ENCODE measurements at regions not wholly inside any gene's neighbourhood (a gene's known extent, or its start where the extent isn't known, plus 50 kb on each side); places are given as distances from the start of the nearest gene placed in this dataset.

- TF ChIP-seq CTCF (IDR thresholded peaks at IDR 0.05; ENCODE audit: insufficient read depth, low read length, poor library complexity, severe bottlenecking), result no peak
Observed at GRCh38 chr20:39862470-39862891, 826.6 kb downstream of the MAFB start.

GRCh38 chr20:39861381-39861780 lies 827.7 kb downstream of the MAFB start:
- Histone ChIP-seq H3K4me3 (ENCODE audit: low read depth, low read length) (no peak overlapping the region), H3K27me3 (ENCODE audit: control insufficient read depth, insufficient read depth, low read length) (no peaks in the 10 kb centered on the region), H3K36me3 (ENCODE audit: control insufficient read depth, insufficient read depth, low read length) (no peaks in the 10 kb centered on the region)
- DNase-seq (ENCODE audit: low read depth), result no peak
- TF ChIP-seq CTCF (IDR thresholded peaks at IDR 0.05; ENCODE audit: insufficient read depth, low read length, poor library complexity, severe bottlenecking), result no peak

More at GRCh38 chr20:39862470-39862891, 826.6 kb downstream of the MAFB start:
- Histone ChIP-seq H3K36me3 (ENCODE audit: control insufficient read depth, insufficient read depth, low read length) (no peaks in the 10 kb centered on the region), H3K27me3 (ENCODE audit: control insufficient read depth, insufficient read depth, low read length) (no peaks in the 10 kb centered on the region), H3K4me3 (ENCODE audit: low read depth, low read length) (no peak overlapping the region)
- no peak for DNase-seq (ENCODE audit: low read depth)

GRCh38 chr20:39857835-39858234 lies 831.2 kb downstream of the MAFB start:
- TF ChIP-seq CTCF (IDR thresholded peaks at IDR 0.05; ENCODE audit: insufficient read depth, low read length, poor library complexity, severe bottlenecking), result no peak
- no peak for DNase-seq (ENCODE audit: low read depth)
- H3K4me3 ChIP-seq (ENCODE audit: low read depth, low read length), result no peak overlapping the region
- H3K27me3 ChIP-seq (ENCODE audit: control insufficient read depth, insufficient read depth, low read length), result no peaks in the 10 kb centered on the region
- H3K36me3 ChIP-seq (ENCODE audit: control insufficient read depth, insufficient read depth, low read length), result no peaks in the 10 kb centered on the region

GRCh38 chr20:39857187-39857586 lies 831.8 kb downstream of the MAFB start:
- no peak for DNase-seq (ENCODE audit: low read depth)
- no peak overlapping the region for H3K4me3 ChIP-seq (ENCODE audit: low read depth, low read length)
- no peak for TF ChIP-seq CTCF (IDR thresholded peaks at IDR 0.05; ENCODE audit: insufficient read depth, low read length, poor library complexity, severe bottlenecking)
- H3K36me3 ChIP-seq (ENCODE audit: control insufficient read depth, insufficient read depth, low read length), result no peaks in the 10 kb centered on the region
- no peaks in the 10 kb centered on the region for H3K27me3 ChIP-seq (ENCODE audit: control insufficient read depth, insufficient read depth, low read length)

- Histone ChIP-seq H3K36me3 (ENCODE audit: control insufficient read depth, insufficient read depth, low read length) (no peaks in the 10 kb centered on the region), H3K4me3 (ENCODE audit: low read depth, low read length) (no peak overlapping the region), H3K27me3 (ENCODE audit: control insufficient read depth, insufficient read depth, low read length) (no peaks in the 10 kb centered on the region)
- no peak for TF ChIP-seq CTCF (IDR thresholded peaks at IDR 0.05; ENCODE audit: insufficient read depth, low read length, poor library complexity, severe bottlenecking)
- no peak for DNase-seq (ENCODE audit: low read depth)
Observed at GRCh38 chr20:39855799-39856198, 833.2 kb downstream of the MAFB start.

- H3K27me3 ChIP-seq (ENCODE audit: control insufficient read depth, insufficient read depth, low read length), result no peaks in the 10 kb centered on the region
- no peak for DNase-seq (ENCODE audit: low read depth)
- no peak overlapping the region for H3K4me3 ChIP-seq (ENCODE audit: low read depth, low read length)
Observed at GRCh38 chr20:39855056-39855455, 834.0 kb downstream of the MAFB start.

More at GRCh38 chr20:39855056-39855455, 834.0 kb downstream of the MAFB start:
- no peak for TF ChIP-seq CTCF (IDR thresholded peaks at IDR 0.05; ENCODE audit: insufficient read depth, low read length, poor library complexity, severe bottlenecking)
- H3K36me3 ChIP-seq (ENCODE audit: control insufficient read depth, insufficient read depth, low read length), result no peaks in the 10 kb centered on the region

All from kidney epithelial cell (primary cell).